ENCODE measurements at regions not wholly inside any gene's neighbourhood (a gene's known extent, or its start where the extent isn't known, plus 50 kb on each side); places are given as distances from the start of the nearest gene placed in this dataset.

DNA sequence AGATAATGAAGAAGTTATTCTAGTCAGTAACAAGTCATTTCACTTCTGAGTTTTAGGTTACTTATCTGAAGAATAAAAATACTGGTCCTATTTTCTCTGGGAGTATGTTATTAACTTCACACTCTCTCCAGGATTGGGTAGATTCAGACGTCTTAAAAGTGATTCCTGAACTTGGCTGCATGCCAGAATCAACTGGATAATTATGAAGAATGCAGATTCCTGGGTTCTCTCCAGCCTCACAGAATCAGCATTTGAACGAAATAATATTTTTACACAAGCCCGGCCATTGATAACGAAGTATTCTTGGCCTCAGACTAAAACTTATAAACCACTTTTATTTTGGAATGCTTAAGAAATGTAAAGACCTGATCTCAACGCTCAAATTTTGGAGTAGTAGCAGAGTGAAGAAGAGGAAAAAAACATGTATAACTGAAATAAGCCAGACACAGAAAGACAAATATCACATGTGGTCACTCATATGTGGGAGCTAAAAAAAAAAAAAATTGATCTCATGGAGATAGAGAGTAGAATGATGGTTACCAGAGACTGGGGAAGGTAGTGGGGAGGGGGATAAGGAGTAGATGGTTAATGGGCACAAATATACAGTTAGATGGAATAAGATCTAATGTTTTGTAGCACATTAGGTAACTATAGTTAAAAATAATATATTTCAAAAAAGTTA is 507.3 kb downstream of the ISL1 start:
- TF ChIP-seq EZH2 (IDR thresholded peaks at IDR 0.05; ENCODE audit: borderline replicate concordance, low read length), result no peak
- TF ChIP-seq, protein P1, sequence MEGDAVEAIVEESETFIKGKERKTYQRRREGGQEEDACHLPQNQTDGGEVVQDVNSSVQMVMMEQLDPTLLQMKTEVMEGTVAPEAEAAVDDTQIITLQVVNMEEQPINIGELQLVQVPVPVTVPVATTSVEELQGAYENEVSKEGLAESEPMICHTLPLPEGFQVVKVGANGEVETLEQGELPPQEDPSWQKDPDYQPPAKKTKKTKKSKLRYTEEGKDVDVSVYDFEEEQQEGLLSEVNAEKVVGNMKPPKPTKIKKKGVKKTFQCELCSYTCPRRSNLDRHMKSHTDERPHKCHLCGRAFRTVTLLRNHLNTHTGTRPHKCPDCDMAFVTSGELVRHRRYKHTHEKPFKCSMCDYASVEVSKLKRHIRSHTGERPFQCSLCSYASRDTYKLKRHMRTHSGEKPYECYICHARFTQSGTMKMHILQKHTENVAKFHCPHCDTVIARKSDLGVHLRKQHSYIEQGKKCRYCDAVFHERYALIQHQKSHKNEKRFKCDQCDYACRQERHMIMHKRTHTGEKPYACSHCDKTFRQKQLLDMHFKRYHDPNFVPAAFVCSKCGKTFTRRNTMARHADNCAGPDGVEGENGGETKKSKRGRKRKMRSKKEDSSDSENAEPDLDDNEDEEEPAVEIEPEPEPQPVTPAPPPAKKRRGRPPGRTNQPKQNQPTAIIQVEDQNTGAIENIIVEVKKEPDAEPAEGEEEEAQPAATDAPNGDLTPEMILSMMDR (conservative IDR thresholded peaks at IDR 0.05 in 1 of 2, IDR thresholded peaks at IDR 0.05 in 1 of 2; ENCODE audit: extremely low read depth in 1 of 2, insufficient read depth in 1 of 2, low read depth in 1 of 2, low read length in 2 of 2), result no peak
